NT2/D1 (cell line): ENCODE measurements at regions not wholly inside any gene's neighbourhood (a gene's known extent, or its start where the extent isn't known, plus 50 kb on each side); places are given as distances from the start of the nearest gene placed in this dataset.

Source experiments
- SUZ12 ChIP-seq: IDR thresholded peaks from 2 replicates; pipeline ENCODE4 v1.6.1; 2011; ENCODE audit not compliant: insufficient read length, insufficient read depth; ENCODE audit errors: extremely low read depth
- YY1 ChIP-seq: IDR thresholded peaks from 2 replicates; pipeline ENCODE4 v1.6.1; 2011; ENCODE audit not compliant: insufficient read length, insufficient read depth
- ZNF274 ChIP-seq: IDR thresholded peaks from 2 replicates; pipeline ENCODE4 v1.6.1; 2011; ENCODE audit warnings: mild to moderate bottlenecking, low read depth, low read length

DNA sequence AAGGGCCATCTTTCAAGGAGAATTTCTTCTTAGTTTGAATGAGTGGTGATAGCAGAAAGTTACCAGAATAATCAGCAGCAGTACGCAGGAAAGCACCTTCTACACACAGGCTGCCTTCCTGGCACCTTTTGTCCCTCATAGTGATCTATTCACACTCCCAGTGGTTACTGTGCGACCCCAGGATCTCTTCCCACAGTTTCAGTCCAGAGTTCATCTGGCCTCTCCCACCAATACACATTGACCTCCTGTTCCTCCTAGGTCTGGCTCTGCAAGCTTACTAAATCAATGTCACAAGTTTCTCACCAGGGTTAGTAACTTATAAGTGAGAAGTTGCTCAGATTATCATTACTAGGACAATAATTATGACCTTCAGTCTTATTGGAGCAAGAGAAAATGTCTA, 99.1 kb upstream of the PIK3R1 start:
- TF ChIP-seq SUZ12, result no peak
- no peak for TF ChIP-seq ZNF274
- no peak for TF ChIP-seq YY1
